ENCODE measurements at regions not wholly inside any gene's neighbourhood (a gene's known extent, or its start where the extent isn't known, plus 50 kb on each side); places are given as distances from the start of the nearest gene placed in this dataset.

- H3K36me3 ChIP-seq (ENCODE audit: insufficient read depth in 1 of 2, low read depth in 1 of 2) = no peaks in the 10 kb centered on the region
- TF ChIP-seq CTCF (IDR thresholded peaks at IDR 0.05) = no peak
- no peaks in the 10 kb centered on the region for H3K27me3 ChIP-seq (ENCODE audit: insufficient read depth in 3 of 3, low read length in 2 of 3)
- H3K4me1 ChIP-seq = no peaks in the 10 kb centered on the region
- no peak overlapping the region for H3K27ac ChIP-seq
- H3K9me3 ChIP-seq = no peaks in the 10 kb centered on the region
- no peak for ATAC-seq
- intact Hi-C loops (cut with DNase I) = no loop called here
- H3K4me3 ChIP-seq = no peak overlapping the region
- 86 to 92% (median 87%) methylated on average over 3 of the region's 3 CpGs for WGBS, 3 donors
- DNase-seq = no peak
Observed at GRCh38 chr2:52463457-52463856, 1304.1 kb upstream of the CHAC2 start.

- DNase-seq (no peak), ATAC-seq (no peak)
- Histone ChIP-seq H3K27ac (no peak overlapping the region), H3K9me3 (no peaks in the 10 kb centered on the region), H3K4me1 (no peaks in the 10 kb centered on the region), H3K4me3 (no peak overlapping the region), H3K27me3 (ENCODE audit: insufficient read depth in 3 of 3, low read length in 2 of 3) (no peaks in the 10 kb centered on the region), H3K36me3 (ENCODE audit: insufficient read depth in 1 of 2, low read depth in 1 of 2) (no peaks in the 10 kb centered on the region)
- no peak for TF ChIP-seq CTCF (IDR thresholded peaks at IDR 0.05)
- intact Hi-C loops (cut with DNase I) = no loop called here
- 75 to 79% (median 76%) methylated on average over 4 of the region's 4 CpGs for WGBS, 3 donors
Observed at GRCh38 chr2:52456561-52457377, 1310.8 kb upstream of the CHAC2 start.

- DNase-seq = no peak
- Histone ChIP-seq H3K36me3 (ENCODE audit: insufficient read depth in 1 of 2, low read depth in 1 of 2) (no peaks in the 10 kb centered on the region), H3K9me3 (no peaks in the 10 kb centered on the region), H3K4me3 (no peak overlapping the region), H3K27me3 (ENCODE audit: insufficient read depth in 3 of 3, low read length in 2 of 3) (no peaks in the 10 kb centered on the region), H3K27ac (no peak overlapping the region), H3K4me1 (no peaks in the 10 kb centered on the region)
- no peak for TF ChIP-seq CTCF (IDR thresholded peaks at IDR 0.05)
- intact Hi-C loops (cut with DNase I) = no loop called here
- no peak for ATAC-seq
Observed at GRCh38 chr2:52454962-52455361, 1312.6 kb upstream of the CHAC2 start.

GRCh38 chr2:52452201-52452600, 1315.4 kb upstream of the CHAC2 start:
- no peak for TF ChIP-seq CTCF (IDR thresholded peaks at IDR 0.05)
- Histone ChIP-seq H3K9me3 (no peaks in the 10 kb centered on the region), H3K36me3 (ENCODE audit: insufficient read depth in 1 of 2, low read depth in 1 of 2) (no peaks in the 10 kb centered on the region), H3K4me3 (no peak overlapping the region), H3K4me1 (no peaks in the 10 kb centered on the region), H3K27ac (no peak overlapping the region), H3K27me3 (ENCODE audit: insufficient read depth in 3 of 3, low read length in 2 of 3) (no peaks in the 10 kb centered on the region)
- intact Hi-C loops (cut with DNase I) = no loop called here
- no peak for DNase-seq
- no peak for ATAC-seq
- WGBS, 3 donors = 86 to 91% (median 89%) methylated on average over 4 of the region's 4 CpGs

GRCh38 chr2:52445686-52446085, 1321.9 kb upstream of the CHAC2 start:
- intact Hi-C loops (cut with DNase I) = no loop called here
- H3K36me3 ChIP-seq (ENCODE audit: insufficient read depth in 1 of 2, low read depth in 1 of 2) = no peaks in the 10 kb centered on the region
- H3K9me3 ChIP-seq = no peaks in the 10 kb centered on the region
- DNase-seq = no peak
- H3K27ac ChIP-seq = no peak overlapping the region
- H3K4me3 ChIP-seq = no peak overlapping the region
- H3K27me3 ChIP-seq (ENCODE audit: insufficient read depth in 3 of 3, low read length in 2 of 3) = no peaks in the 10 kb centered on the region
- ATAC-seq = no peak
- H3K4me1 ChIP-seq = no peaks in the 10 kb centered on the region
- no peak for TF ChIP-seq CTCF (IDR thresholded peaks at IDR 0.05)

All from psoas muscle (tissue), 7 donors.